NCI-H2196 (cell line): ENCODE measurements at regions not wholly inside any gene's neighbourhood (a gene's known extent, or its start where the extent isn't known, plus 50 kb on each side); places are given as distances from the start of the nearest gene placed in this dataset.
"Not testable (repeated sequence)": the region's sequence is repeated elsewhere in the genome, so short reads cannot be mapped to it uniquely, and the experiment has no call there.

Source experiments
- DNase-seq: peaks from one replicate; lab custom pipeline; 2025; ENCODE audit not compliant: unreplicated experiment; lab: John Stamatoyannopoulos, UW

GRCh38 chr16:88226302-88226701 is 156.5 kb upstream of the ZNF469 start:
- DNase-seq = not testable (repeated sequence)

GRCh38 chr16:88227026-88227721 is 155.6 kb upstream of the ZNF469 start:
- not testable (repeated sequence) for DNase-seq

GRCh38 chr16:88227722-88228482 is 154.9 kb upstream of the ZNF469 start:
- not testable (repeated sequence) for DNase-seq

DNA sequence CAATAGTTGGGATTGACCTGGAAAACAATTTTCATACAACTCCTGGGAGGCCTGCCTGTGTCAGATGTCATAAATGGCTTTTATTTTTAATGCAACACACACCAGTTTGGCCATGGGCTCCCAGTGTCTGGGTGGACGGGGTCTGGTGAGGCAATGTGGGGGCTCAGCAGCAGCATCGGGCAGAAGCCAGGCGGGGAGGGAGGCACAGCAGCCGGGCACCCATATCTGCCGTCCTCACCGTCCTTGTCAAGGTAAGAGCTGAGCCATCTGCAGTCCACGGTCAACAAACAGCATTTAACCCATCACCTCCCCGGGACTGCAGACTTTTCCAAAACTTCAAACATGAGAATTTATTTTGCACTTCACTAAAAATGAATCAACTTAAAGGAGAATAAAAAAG is 154.0 kb upstream of the ZNF469 start:
- not testable (repeated sequence) for DNase-seq

DNA sequence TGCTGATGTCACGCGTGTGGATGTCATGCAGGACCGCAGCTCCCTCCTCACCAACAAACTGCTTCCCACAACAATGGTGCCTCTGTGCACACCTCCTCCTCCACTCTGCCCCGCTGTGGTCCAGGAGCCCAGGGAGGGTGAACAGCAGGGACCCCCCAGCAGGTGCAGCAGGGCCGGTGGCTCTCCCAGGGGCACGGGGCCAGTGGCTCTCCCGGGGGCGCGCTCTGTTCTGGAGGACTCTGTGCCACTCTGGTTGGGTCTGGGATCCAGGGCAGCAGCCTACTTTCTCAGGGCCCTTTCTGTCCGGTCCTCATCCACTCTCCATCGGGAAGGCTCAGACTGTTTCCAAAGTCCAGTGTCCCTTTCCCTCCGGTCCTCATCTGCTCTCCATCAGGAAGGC is 153.0 kb upstream of the ZNF469 start:
- DNase-seq = not testable (repeated sequence)

GRCh38 chr16:88230276-88230966 is 152.3 kb upstream of the ZNF469 start:
- DNase-seq = not testable (repeated sequence)

DNA sequence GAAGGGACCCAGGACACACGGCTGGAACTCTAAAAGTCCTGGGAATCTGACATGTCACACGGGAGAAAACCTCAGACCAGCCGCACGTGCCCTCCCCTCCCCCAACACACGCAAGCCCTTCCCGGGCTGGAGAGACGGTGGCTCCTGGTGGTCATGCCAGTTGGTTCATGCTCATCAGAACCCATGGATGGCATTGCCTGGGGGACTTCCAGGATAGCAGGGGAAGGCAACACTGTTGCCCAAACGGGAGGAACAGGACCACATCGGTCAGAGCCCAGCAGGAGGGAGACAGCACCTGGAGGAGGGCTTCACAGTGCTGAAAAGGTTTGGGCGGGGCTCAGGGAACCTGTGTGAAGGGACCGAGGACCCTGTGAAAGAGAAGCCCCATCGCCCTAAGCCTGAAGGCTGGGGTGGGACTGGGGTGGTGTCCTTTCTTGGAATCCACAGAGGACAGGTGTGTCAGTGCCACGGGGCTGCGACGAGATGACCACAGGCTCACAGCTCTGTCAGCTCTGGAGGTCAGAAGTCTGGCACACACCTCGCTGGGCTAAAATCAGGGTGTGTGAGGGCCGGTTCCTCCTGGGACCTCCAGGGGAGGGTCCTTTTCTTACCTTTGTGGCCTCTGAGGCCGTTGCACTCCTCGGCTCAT is 151.7 kb upstream of the ZNF469 start:
- DNase-seq = not testable (repeated sequence)

DNA sequence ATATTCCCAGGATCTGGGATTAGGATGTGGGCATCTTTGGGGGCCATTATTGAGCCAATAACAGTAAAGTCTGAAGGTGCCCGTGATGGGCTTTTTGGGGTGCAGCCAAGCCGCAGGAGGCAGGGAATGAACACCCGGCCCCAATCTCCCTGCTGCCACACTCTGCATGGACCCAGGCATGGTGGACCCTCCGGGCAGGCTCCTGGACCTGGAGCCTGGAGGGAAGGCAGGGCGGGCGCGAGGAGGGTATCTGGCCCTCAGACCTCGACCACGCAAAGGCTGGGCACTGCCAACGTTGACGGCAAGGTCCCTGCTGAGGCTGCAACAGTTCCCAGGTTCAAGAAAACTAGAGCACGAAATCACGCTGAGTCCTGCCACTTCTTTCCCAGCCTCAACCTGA is 150.9 kb upstream of the ZNF469 start:
- DNase-seq = not testable (repeated sequence)

- not testable (repeated sequence) for DNase-seq
Observed at GRCh38 chr16:88232401-88233258, 150.1 kb upstream of the ZNF469 start.

GRCh38 chr16:88233621-88234420 is 148.9 kb upstream of the ZNF469 start:
- not testable (repeated sequence) for DNase-seq

- not testable (repeated sequence) for DNase-seq
Observed at GRCh38 chr16:88234421-88235271, 148.1 kb upstream of the ZNF469 start.

- not testable (repeated sequence) for DNase-seq
Observed at GRCh38 chr16:88235691-88236090, 147.1 kb upstream of the ZNF469 start.

DNA sequence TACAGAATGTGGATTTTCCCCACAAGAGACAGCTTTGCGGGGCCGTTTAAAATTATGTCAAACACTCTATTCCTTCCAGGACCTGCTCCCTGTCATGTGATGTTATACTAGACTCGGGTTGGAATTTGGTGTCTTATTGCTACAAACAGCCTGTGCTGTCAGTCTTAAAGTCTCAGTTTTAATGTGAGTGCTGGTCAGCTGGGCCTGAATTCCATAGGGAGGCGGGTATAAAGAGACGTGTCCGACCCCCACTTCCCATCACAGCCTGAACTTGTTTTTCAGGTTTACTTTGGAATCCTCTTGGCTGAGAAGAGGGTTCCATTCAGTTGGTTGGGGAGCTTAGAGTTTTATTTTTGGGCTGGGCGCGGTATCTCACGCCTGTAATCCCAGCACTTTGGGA is 146.5 kb upstream of the ZNF469 start:
- DNase-seq = not testable (repeated sequence)

DNA sequence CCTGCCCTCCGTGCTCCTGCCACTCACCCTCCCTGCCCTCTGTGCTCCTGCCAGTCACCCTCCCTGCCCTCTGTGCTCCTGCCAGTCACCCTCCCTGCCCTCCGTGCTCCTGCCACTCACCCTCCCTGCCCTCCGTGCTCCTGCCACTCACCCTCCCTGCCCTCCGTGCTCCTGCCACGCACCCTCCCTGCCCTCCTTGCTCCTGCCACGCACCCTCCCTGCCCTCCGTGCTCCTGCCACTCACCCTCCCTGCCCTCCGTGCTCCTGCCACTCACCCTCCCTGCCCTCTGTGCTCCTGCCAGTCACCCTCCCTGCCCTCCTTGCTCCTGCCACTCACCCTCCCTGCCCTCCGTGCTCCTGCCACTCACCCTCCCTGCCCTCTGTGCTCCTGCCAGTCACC is 145.4 kb upstream of the ZNF469 start:
- not testable (repeated sequence) for DNase-seq

DNA sequence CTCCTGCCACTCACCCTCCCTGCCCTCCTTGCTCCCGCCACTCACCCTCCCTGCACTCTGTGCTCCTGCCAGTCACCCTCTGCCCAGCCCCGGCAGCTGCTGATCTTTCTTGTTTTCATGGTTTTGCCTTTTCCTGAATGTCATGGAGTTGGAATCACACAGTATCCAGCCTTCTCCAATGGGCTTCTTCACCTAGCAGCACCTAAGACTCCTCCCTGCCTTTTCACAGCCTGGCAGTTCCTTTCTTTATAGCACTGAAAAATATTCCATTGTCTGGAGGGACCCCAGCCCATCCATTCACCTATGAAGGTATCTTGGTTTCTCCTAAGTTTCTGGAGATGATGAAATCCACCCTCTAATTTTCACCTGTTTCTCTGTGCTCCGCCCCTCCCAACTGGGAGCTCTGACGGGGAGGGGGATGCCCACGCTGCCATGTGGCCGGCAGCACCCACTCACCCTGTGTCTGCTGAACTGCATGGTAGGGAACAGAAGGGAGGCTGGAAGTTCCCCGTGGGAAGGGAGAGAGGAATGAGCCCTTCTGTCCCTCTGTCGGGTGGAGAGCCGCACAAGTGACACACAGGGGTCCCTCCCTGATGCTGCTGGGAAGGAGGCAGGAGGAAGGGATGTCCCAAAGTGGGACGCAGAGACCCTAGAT is 144.9 kb upstream of the ZNF469 start:
- DNase-seq = not testable (repeated sequence)

DNA sequence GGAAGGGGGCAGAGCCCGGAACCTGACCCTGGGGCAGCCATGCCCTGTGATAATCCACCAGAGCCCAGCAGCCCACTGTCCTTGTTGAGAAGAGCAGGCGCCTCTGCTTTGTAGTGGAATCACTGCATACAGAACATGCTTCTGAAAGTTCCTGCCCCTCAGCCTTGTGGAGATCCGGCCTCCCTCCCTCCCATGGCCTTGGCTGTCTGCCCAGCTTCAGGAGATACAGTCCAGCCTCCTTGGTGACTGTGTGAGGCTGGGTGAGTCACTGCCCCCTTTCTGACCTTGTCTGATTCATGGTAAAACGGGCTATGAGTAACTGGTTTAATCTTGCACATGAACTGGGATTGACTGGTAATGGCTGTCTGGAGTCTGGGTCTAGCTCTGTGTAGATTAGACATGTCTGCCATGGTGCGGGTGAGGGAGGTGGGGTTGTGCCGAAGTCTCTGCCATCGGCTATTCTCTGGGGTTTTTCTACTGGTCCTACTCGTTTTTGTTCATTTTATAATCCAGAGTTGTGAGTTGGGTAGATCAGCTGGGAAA is 144.0 kb upstream of the ZNF469 start:
- peak; percentile 54 for DNase-seq

GRCh38 chr16:88240118-88240517 is 142.6 kb upstream of the ZNF469 start:
- DNase-seq = not testable (repeated sequence)

GRCh38 chr16:88240776-88241175 is 142.0 kb upstream of the ZNF469 start:
- not testable (repeated sequence) for DNase-seq
